Right ventricle myocardium superior (tissue), 1 donor: ENCODE measurements at regions not wholly inside any gene's neighbourhood (a gene's known extent, or its start where the extent isn't known, plus 50 kb on each side); places are given as distances from the start of the nearest gene placed in this dataset.

ENCODE experiments used
- ATAC-seq: fragments of 200-7000 bp; cut with Tn5 transposase; one replicate; pipeline ENCODE4 v1.9.1; 2020; ENCODE audit warnings: mild to moderate bottlenecking; ENCODE audit not compliant: poor library complexity
- DNase-seq: peaks from one replicate; pipeline ENCODE4 v3.0.0-alpha.2; 2020
- intact Hi-C: fragments of 100-400 bp; cut with DNase I; formaldehyde crosslinking; loops from one replicate; pipeline ENCODE4 v1.11.2; 2022
- donor health status: DM: no; HTN: yes; CAD: no; lungs with severe emphysema.

DNA sequence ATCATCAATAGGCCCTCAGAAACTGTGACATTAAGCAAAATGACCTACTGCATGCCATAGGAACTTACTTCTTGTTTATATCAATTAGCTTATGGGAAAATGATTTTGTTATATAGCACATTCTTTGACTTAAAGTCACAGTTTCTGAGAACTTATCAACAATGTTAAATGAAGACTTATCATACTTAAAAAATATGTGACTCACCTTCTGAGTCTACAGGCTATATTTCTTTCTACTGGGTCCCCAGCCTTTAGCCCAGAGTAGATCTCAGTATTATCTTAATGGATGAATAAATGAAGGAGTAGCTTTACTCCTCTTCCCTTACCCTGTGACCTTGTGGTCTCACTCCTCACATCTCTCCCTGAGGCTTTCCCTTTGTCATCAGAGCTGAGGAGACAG is 180.2 kb downstream of the MAFB start:
- no peak for DNase-seq
- intact Hi-C loops: no loop called here

DNA sequence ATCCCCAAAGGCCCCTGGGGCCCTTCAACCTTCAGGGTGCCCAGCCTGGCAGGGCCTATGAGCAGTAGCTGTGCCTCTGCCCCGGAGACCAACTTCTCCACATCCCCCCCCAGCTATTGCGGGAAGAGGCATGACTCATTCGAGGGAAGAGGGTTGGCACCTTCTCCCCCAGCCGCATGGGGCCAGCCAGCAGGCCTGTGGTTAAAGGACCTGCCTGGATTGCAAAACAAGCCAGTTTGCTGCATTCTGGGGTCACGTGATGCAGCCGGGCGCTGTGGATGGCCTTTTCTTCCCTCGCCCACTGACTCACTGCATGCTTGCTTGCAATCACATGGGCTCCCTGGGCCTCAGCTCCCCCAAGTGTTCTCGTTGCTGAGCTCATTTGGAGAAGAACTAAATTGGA is 182.5 kb downstream of the MAFB start:
- ATAC-seq (peak; percentile 84), DNase-seq (peak; percentile 93)
- intact Hi-C loops: no loop called here

More for the DNA sequence above, 180.2 kb downstream of the MAFB start:
- no peak for ATAC-seq

DNA sequence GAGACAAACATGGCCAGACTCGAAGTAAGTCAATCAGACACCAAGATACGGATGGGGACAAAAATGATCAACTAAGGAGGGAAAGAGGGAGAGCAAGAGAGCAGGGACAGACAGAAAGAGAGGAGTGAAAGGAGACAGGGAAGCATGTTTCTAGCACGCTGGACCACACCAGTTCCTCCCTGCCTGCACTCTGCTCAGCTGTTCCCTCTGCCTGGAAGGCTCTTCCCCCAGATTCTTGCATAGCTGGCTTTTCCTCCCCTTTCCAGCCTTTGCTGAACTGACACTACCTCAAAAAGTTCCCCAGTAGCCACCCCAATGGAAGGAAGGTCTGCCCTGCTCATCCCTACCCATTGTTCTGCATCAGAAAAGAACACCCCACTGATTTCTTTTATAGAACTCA is 185.9 kb downstream of the MAFB start:
- ATAC-seq (peak; percentile 47), DNase-seq (no peak)
- intact Hi-C loops: no loop called here

DNA sequence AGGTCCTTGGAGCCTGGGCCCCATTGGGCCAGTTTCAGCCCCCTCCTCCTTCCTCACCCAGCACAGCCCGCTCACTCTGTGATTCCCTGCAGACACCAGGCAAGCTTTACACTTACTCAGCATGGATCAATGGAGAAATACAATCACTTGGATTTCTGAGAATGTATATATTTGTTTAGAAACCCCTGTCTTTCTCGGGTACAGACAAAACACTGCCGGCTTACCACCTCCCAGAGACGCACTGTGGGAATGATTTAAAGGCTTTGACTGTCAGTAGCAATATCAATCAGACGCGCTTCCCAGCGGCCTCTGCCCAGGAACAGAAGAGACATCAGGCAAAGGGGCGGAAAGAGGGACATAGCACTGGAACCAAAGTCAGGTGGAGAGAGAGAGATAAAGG is 186.5 kb downstream of the MAFB start:
- intact Hi-C loops: no loop called here
- ATAC-seq (no peak), DNase-seq (no peak)

DNA sequence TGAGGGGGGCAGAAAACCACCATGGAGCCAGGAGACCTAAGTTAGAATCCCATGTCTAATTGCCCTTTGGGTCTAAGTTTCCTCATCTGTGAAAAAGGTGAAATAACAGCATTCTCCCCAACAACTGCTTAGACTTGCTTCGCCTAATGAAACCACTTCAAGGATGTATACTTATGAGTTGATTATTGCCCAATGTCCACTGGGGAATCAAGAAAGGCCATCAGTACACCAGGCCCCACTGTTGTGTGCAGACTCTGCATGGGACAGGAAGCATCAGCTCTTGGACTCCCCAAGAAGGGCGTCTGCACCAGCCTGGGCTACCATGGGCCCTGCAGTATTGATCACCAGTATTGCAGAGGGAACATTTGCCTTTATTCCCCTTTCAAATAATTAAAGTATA is 189.6 kb downstream of the MAFB start:
- no peak for DNase-seq
- no peak for ATAC-seq
- intact Hi-C loops: no loop called here

DNA sequence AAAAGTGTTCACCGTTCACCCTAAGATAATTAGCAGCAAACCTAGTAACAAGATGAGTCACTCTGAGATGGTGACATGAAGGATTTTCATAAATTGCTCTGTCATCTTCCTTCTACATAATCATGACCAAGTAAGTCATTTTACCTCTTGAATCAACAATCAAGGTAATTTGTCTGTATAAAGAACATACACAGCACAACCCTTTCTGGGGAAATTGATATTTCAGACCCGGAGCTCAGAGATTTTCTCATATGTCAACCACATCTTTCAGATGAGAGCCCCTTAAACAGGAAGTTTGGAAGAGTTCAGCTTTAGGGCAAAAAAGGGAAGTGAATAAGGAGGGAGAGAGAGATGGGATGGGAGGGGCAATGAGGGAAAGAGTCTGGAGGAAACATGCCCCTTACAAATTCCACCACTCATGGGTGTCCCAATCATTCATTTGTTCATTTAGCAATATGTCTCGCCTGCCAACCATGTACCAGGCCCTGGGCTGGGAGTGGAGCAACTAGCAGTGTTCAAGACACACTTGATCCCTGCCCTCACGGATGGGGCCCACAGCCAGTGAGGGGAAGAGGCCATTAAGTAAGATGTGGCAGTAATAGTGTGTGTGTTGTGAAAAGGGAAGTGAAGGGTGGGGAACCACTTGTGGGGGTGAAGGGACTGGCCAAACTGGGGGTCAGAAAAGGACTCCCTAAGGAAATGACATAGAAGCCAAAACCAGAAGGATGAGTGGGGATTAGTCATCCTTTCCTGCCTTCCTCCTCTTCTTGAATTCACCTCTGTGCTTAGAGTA is 190.9 kb downstream of the MAFB start:
- peak; percentile 74 for ATAC-seq
- intact Hi-C loops: no loop called here
- DNase-seq: peak; percentile 72

DNA sequence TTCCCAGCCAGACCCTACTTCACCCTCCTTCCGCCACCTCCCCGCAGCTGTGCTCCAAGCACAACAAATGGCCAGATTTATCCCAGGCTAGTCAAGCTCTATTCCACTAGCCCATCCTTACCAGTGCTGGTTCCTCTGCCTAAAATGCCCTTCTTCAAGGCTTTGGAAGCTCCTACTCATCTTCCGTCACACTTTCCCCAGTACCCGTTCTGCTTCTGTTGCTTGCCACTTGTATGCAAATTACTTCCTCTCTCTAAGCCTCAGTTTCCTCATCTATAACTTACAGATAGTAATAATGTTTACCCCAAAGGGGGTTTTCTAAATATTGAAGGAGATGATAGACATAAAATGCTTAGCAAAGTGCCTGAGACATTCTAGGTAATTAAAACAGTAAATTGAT is 193.1 kb downstream of the MAFB start:
- no peak for ATAC-seq
- intact Hi-C loops: no loop called here

DNA sequence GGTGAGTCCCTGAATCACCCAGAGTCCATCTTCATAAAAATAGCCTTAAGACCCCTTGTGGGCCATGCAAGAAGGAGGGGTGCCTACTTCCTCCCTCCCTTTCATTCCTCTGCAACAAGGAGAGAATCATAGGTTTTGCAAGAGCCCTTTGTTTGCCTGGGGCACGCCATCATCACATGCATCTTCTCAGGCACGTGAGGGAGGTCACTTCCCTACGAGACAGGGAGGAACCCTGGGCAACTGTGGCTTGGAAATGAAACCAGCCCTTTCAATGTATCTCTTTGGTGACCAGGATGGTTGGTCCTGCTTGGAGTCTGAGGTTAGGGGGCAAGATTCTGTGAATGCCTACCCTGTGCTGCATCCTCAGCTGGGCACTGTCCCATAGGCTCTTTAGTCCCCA is 194.8 kb downstream of the MAFB start:
- peak; percentile 54 for DNase-seq
- peak; percentile 50 for ATAC-seq
- intact Hi-C loops: no loop called here

More for the DNA sequence above, 193.1 kb downstream of the MAFB start:
- DNase-seq: no peak

DNA sequence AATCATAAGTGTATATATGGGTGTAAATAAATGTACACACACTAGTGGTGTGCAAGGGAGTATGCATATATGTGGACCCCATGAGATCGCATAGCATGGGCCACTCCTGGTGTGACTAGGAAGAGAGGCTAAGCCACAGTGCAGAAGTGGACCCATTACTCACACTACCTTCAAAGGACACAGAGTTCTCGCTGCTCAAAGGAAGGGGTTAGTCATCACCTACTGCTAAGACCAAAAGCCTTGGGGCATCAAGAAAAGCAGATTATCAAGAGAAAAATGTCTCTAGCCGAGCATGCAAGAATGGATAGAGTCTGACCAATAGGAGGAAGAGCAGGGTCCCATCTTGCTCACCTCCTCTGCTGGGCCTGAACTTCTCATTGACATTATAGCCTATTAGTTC is 195.5 kb downstream of the MAFB start:
- intact Hi-C loops: no loop called here
- ATAC-seq (no peak), DNase-seq (no peak)

DNA sequence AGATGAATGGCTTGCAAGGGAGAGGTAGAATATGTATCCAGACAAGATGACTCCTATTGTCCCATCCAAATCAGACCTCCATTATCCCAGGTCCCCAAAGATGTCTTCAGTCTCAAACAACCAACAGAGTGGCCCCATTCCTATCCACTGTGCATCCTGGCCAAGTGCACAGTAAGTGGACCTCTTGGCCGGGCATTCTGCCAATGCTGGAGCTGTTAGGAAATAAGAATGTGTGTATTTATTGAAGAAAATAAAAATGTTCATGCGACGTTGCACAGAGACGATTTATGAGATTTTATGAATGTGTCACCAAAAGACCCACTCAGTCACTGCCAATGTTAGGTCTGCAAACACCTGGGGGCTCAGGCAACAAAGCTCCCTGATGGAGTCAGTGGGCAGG is 196.0 kb downstream of the MAFB start:
- DNase-seq (peak; percentile 82), ATAC-seq (peak; percentile 62)
- intact Hi-C loops: no loop called here

DNA sequence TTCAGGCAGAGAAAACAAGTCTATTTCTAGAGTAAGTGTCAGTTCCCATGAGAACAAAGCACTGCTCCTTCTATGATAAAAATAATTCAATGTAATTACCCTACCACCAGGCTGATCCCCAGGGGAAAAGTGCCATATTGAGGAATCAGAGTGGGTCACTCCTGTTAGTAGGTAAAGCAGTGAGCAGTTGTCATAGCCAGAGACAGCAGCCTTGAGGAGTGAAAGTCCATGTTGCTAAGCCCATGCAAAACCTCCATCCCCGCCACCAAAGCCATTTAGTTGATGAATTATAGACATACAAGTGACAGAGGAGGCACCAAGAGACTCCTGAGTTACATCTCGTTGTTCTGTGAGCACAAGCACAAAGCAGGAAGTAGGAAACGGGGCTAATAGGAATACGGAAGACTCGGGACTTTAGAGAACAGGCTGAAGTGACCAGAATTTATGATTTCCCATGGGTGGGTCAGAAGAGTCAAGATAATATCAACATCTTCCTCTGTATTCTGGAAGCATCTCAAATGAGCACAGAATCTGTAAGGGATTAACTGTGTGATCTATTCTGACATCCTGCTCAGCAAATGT is 197.9 kb downstream of the MAFB start:
- DNase-seq (no peak), ATAC-seq (no peak)
- intact Hi-C loops: no loop called here

DNA sequence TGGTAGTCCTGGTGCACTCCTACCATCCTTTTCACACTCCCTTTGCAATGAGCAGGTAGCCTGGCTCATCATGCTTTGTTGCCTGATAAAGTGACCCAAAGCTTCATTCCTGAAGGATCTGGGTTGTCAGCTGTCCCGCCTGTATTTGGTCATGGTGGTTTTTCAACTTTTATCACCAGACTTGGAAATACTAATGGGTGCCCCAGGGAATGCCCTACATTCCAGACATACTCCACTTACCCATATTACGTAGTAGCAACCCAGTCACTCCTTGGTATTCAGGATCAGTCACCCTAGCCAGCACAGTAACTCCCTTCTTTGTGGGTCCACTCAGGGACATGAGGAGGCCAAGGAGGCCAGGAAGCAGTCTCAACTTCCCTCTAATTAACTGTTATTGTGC is 199.2 kb downstream of the MAFB start:
- intact Hi-C loops: no loop called here
- ATAC-seq (no peak), DNase-seq (no peak)

DNA sequence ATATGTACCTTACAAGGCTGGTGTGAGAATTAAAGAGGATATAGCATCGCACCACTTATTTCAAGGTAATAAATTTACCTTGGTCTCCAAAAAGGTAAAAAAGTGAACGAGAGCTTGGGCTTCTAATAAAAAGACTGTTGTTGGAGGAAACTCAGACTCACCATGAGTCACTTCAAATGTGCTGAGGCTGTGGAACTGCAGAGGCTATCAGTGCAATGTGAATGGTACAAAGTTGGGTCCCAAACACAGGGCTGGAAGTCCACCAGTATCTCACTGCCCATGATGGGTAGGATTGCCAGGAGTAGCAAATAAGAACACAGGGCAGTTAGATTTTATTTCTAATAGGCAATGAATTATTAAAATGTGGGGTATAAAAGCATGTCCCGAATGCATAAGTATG is 200.6 kb downstream of the MAFB start:
- intact Hi-C loops: no loop called here
- no peak for DNase-seq
- ATAC-seq: no peak

DNA sequence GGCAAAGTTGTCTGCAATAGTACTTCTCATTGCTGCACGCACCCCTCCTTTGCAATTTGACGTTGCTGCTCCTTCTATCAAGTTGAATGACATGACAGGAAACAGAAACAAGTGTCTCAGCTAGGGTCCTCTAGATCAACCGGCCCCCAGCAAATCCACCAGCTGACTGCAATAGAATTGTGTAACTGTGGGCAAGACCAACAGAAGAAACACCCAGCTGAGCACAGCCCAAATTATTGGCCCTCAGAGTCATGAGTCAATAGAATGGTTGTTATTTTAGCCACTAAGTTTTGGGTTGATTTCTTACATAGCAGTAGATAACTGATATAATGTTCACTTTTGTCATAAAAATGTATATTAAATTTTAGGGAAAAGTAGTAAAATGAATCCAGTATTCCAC is 202.7 kb downstream of the MAFB start:
- intact Hi-C loops: no loop called here
- no peak for DNase-seq

DNA sequence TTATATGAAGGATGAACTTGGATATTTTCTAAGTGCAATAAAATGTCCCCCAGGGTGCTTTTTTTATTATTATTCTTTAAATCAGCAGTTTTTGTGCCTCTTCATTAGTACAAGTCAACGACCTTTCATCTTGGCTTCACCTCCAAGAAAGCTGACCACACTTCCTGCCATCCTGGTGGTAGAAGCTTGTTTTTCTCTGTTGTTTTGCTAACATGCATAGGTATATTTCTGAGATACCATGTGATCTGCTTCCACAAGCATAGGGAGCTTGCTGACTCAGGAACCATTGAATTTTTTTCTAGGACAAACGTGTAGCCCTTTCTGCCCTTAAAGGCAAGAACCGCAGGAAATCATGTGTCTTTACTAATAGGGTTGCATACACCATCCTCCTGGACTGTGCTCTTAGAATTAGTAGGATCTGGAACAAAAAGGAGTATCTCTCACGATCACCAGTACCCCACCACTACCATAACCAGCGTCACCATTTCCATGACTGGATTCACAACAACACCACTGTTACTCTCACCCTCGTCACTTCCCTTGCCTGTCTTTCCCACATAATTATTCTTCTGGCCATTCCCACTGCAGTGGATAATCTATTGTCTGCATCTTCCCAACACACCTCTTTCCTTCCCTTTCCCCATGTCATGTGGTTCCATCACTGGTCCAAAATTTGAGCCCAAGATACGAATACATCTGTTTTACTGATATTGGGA is 207.1 kb downstream of the MAFB start:
- ATAC-seq (no peak), DNase-seq (no peak)
- intact Hi-C loops: no loop called here

More for the DNA sequence above, 202.7 kb downstream of the MAFB start:
- no peak for ATAC-seq

DNA sequence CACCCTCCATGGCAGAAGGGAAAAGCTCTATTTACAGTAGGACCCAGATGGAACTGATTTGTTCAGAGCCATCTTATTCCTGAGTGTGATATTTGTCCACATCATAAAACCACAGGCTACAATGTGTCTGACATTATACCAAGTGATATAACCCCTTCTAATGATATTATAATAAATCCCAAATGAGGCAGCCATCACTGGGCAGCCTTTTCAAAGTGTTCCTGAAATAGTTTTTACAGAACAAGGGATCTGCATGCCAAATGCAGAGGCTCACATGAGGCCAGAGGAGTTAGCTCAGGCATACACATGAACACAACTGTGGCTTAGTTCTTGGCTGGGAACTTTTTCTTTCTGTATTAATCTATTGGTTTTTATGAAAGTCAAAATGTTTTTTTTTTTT is 207.7 kb downstream of the MAFB start:
- ATAC-seq: peak; percentile 59

DNA sequence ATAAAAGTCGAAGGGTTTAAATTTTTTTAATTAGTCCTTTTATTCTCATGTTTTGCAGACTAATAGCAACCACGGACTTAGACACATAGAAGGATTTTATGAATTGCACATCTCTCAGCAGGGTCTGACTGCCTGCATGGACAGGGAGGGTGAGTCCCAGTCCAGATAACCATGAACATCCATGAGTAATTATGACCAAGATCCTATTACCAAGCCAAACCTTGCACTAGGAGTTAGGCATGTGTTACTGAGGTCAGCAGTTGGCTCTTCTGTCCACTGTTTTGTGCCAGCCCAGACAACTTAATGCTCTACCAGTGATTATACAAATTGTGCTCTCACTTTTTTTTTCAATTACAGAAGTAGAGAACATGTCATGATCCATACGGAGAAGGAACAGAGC is 211.2 kb downstream of the MAFB start:
- DNase-seq (no peak), ATAC-seq (peak; percentile 63)
- intact Hi-C loops: no loop called here

More for the DNA sequence above, 207.7 kb downstream of the MAFB start:
- no peak for DNase-seq
- intact Hi-C loops: no loop called here

DNA sequence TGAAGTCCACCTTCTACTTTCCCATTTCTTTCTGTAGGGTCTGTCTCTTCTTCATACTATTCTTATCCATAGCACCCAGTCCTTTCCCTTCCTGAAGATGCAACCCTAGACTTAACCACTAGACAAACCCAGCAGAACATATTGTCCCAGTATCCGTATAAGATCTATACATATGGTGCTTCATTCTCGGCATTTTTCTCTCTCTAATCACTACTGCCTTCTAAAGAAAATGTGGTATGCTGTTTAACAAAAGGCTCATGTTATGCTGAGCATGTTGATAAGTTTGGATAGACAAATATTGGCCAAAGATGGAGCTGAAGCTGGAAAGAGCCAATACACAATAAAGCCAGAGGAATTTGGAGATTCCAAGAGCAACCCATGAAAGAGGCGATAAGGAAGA is 212.6 kb downstream of the MAFB start:
- intact Hi-C loops: no loop called here
- no peak for DNase-seq
- ATAC-seq: no peak

DNA sequence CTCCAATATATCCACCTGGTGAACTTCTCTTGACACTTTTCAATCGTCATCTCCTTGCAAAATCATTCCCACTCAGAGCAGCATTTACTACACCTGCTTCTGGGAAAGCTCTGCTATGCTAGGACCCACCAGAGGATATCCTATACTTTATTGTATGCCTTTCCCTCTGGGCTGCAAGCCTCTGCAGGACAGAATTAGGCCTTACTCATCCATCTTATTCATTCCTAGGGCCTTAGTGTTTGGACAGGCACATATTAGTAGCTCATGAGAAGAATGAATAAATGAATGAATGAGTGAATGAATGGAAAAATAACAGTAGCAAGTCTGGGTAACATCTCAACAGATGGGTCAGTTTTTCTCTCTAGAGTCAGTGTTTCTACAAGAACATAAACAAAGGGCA is 216.1 kb downstream of the MAFB start:
- DNase-seq: no peak
- ATAC-seq: no peak
- intact Hi-C loops: no loop called here

DNA sequence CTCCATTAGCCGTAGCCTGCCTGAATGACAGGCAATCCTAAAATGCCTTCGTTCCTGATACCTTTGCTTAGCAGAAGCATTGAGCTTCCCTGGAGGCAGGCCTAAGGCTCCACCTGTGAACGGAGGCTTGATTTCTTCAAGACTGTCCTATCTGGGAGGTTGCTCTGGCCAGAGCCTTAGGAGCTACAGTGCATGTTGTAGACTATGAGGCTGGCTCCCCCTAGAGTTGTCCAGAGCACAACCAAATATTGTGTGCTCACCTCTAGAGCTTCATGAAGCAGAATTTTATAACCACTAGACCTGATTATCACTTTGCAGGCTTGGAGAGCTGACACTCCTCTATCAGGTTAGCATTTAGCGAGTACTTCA is 217.8 kb downstream of the MAFB start:
- DNase-seq (no peak), ATAC-seq (peak; percentile 42)
- intact Hi-C loops: no loop called here
